ENCODE measurements at regions not wholly inside any gene's neighbourhood (a gene's known extent, or its start where the extent isn't known, plus 50 kb on each side); places are given as distances from the start of the nearest gene placed in this dataset.

DNA sequence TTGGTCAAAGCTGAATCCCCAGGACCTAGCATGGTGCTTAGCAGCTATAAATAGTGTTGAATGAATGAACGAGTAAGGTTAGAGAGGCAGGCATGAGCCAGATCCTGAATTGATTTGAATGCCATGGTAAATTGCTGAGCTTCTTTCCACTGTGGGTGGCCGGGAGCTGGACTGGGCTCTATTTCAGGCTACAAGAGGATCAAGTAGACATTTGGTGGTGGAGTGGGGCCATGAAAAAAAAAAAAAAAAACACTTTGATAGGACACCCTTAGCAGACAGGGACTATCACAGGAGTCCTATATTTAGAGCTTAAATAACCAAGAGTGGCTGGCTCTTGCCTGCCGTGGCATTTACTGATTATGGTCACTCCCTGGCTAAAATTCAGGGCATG is 77.6 kb downstream of the MIAT start:
- no peak for TF ChIP-seq POLR2A (IDR thresholded peaks at IDR 0.05)
- TF ChIP-seq, protein P1, sequence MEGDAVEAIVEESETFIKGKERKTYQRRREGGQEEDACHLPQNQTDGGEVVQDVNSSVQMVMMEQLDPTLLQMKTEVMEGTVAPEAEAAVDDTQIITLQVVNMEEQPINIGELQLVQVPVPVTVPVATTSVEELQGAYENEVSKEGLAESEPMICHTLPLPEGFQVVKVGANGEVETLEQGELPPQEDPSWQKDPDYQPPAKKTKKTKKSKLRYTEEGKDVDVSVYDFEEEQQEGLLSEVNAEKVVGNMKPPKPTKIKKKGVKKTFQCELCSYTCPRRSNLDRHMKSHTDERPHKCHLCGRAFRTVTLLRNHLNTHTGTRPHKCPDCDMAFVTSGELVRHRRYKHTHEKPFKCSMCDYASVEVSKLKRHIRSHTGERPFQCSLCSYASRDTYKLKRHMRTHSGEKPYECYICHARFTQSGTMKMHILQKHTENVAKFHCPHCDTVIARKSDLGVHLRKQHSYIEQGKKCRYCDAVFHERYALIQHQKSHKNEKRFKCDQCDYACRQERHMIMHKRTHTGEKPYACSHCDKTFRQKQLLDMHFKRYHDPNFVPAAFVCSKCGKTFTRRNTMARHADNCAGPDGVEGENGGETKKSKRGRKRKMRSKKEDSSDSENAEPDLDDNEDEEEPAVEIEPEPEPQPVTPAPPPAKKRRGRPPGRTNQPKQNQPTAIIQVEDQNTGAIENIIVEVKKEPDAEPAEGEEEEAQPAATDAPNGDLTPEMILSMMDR (IDR thresholded peaks at IDR 0.05), result no peak

All from adrenal gland (tissue), 5 donors.